ENCODE measurements at regions not wholly inside any gene's neighbourhood (a gene's known extent, or its start where the extent isn't known, plus 50 kb on each side); places are given as distances from the start of the nearest gene placed in this dataset.

DNA sequence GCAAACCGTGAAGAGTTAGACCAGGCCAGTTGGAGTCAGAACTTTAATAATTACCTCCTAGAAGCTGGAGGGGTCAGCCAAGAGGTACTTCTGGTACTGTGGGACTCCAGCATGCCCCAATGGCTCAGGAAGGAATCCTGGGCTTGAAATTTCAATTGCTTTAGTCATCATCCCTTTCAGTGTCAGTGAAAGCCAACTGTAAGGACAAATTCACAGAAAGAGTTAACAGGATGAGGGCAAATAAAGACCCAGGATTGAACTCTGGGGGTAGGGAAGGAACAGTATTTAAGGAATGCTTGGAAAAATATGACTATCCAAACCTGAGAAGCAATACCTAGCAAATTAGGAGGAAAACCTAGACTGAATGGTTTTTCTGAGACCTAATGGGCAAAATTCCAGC, 735.1 kb upstream of the MARCKS start:
- DNase-seq, result no peak
- intact Hi-C loops (cut with DNase I), result no loop called here

DNA sequence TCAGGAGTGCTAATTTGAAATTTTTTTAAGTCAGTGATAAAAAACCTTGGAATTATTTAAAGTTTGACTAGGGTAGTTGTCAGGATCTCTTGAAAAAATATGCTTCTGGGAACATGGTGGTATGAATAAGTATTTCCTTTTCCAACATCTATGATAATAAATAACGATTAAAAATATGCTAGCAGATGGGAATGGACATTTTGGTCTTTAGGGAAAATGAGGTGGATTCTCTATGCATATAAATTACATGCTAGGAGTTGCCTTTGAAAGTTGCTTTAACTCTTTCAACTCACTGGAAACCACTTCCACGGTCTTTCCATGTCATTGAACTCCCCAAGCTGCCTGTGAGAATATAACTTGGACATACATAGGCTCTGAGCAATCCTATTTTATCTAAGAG, 731.5 kb upstream of the MARCKS start:
- DNase-seq, result no peak
- intact Hi-C loops (cut with DNase I), result no loop called here

DNA sequence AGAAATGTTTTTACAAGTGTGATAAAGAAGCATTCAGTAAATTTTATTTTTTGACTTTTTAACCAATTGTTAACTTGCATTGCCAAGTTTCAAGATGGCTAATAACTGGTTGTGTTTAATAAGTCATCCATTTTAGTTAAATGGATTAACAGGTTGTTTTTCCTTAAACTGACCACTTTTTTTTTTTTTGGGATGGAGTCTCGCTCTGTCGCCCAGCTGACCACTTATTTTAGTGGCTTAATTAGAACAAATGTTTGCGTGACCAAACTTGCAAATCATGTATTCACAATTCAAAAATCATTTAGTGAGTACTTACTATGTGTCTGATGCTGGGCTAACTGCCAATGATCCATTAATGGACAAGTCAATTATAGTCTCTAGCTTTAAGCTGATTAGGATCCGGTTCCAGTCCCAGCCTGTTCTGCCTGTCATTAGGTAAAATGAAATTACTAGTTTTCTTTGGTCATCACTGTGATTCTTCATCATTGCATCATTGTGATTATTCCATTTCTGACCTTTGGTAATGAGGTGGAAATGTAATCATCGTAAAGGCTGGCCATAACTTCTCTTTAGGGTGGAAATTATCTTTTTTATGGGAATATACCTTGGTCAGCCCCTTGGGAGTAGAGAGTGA, 729.2 kb upstream of the MARCKS start:
- no peak for DNase-seq
- intact Hi-C loops (cut with DNase I), result no loop called here

DNA sequence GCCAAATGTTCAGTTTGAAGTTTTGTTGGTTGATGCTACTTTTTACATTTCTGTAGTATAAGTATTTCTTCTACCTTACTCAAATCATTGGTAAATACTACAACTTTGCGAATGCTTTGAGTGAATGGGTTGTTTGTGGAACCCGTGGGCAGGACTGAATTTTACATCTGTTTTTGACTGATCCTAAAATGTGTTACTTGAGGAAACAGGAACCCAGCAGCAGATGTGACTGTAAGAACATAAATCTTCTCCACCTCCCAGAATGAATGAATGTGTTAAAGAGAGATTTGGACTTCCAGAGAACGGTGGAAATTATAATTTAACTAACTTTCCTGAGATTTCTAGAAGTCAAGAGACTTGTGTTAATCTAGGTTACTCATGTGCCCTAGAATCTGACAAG, 728.5 kb upstream of the MARCKS start:
- intact Hi-C loops (cut with DNase I), result no loop called here
- no peak for DNase-seq

DNA sequence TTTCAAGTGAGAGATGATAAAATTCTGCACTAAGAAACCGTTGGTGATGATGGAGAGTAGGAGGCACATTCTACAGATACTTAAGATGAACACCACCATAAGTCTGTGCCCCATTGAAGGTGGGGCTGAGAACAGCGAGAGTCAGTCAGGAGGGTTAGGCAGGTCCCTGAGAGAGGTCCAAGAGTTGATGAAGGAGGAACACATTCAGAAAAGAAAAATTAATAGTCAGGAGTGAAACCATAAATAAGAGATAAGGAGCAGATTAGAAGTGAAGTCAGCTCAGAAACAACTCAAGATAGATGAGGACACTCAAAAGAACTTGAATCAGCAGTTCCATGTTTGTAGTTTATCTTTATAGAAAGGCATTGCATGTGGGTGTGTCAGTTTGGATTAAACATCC, 727.2 kb upstream of the MARCKS start:
- intact Hi-C loops (cut with DNase I), result no loop called here
- no peak for DNase-seq

DNA sequence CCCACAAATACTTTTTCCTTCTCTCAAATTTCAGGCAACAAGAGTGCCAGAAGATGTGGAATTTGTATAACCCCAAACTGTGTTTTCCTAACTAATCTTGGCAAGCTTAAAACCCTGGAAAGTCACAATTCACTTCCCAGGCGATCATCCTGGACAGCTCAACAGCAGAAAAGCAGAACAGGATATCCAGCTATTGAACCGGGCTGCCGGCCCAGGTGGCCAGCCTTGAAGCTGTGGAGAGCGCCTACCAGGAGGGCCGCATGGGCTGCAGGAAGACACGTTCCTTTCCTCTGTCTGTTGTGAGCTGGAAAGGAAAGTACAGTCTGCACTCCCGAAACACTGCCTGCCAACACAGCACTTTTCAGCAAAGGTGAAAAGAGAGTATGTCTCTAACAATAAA, 719.7 kb upstream of the MARCKS start:
- DNase-seq, result peak in 8 of 42 donors; percentile 1 to 43 (median 10)
- intact Hi-C loops (cut with DNase I), result no loop called here

DNA sequence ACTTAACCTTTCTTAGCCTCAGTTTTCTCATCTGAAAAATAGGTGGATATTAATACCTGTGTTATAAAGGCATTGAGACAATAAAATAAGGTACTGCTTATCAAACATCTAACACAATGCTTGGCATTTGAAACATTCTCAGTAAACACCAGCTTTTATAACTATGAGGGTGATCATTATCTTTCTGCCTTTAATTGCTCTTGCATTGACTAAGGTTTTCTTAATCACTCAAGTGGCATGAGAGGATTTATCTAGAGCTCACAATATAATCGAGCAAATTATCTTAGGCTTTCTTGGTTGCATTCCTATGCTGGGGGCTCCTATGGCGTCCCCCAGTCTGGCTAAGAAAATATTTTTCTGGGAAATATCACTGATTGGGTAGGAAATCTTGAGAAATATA, 716.4 kb upstream of the MARCKS start:
- DNase-seq, result no peak
- intact Hi-C loops (cut with DNase I), result no loop called here

DNA sequence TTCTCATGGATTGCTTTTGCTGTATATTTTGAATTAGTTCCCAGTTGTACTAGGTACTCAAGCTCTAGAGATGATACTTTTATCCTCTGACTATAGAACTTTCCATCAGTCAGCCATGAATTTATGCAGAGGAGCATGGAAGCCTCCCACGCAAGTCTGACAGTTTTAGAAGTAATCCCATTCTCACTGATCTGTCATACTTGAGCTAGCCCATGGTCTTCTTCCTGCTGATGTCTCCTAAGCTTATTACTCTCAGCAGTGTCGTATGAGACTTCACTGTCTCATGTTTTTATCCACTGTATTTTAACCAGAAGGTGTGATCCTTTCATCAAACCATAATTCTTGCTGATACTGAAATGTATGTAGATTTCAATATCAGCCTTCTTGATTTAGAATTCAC, 715.2 kb upstream of the MARCKS start:
- no peak for DNase-seq

DNA sequence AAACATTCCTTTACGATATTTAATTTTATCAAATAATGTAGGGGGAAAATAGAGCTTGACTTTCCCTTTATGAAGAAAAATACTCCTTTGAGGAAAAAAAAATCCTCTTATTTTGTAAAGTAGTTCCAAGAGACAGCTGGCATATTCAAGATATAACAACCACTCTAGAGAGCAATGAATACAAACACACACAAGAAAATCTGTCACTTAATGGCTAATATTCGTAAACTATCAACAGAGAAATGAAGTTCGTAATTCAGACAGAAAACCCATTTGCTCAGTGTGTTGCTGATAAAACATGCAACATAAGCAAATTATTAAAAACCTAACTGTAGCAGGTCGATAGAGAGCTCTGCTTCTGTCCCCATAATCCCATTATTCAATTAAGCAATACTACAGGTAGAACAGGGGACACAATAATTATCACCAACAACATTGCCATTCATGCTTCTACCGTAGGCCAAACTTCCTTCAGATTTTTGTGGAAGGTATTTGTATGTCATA, 714.4 kb upstream of the MARCKS start:
- intact Hi-C loops (cut with DNase I), result no loop called here
- DNase-seq, result no peak

More for the DNA sequence above, 715.2 kb upstream of the MARCKS start:
- intact Hi-C loops (cut with DNase I), result no loop called here

DNA sequence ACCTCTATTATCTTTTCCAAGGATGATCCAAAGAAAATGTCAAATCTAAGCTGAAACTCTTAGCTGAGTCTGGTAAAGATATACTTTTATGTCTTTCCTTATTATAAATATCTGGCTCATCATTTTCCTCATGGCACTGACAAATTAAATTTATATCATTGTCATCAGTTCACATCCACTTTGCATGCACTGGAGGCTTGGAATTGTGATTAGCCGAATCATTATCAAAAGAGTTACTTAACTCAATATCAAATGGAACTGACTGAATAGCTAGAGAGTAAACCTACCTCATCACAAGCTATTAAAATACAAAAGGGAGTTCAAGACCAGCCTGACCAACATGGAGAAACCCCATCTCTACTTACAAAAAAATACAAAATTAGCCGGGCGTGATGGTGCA, 713.9 kb upstream of the MARCKS start:
- intact Hi-C loops (cut with DNase I), result no loop called here
- no peak for DNase-seq

DNA sequence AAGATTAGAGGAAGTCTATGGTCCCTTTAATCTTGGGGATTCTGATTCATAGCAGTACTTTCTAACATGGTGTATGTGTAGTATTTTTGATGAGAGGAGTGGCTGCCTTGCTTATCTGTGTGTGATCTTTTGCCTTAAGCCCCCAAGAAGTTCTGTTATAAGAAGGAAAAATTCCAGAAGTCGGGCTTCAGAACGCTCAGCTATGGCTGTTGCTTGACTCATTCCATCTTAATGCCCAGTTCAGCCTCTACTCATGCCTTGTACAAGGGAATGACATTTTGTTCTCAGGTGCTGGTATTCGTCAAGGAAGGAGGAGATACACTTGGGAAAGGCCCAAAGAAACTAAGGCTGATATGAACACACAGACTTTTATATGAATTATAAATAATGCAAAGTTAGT, 713.0 kb upstream of the MARCKS start:
- DNase-seq, result no peak

DNA sequence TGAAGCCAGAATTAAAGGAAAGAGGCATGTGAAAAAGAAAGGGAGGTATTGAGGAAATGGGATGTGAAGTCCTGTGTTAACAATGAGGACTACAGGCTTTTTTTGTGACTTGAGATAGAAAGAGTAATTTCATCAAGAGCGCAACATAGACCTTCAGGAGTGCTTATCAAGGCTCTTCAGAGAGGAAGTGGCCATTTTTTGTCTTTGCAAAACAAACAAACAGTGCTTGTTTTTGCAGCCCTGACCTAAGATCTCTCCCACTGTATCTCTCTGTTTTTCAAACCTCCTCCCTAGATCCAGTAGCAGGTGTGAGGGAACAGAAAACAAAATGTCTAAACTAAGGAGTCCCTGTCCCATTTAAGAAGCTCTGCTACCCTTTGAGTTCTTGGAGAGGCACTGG, 710.3 kb upstream of the MARCKS start:
- intact Hi-C loops (cut with DNase I), result no loop called here

More for the DNA sequence above, 713.0 kb upstream of the MARCKS start:
- intact Hi-C loops (cut with DNase I), result no loop called here

DNA sequence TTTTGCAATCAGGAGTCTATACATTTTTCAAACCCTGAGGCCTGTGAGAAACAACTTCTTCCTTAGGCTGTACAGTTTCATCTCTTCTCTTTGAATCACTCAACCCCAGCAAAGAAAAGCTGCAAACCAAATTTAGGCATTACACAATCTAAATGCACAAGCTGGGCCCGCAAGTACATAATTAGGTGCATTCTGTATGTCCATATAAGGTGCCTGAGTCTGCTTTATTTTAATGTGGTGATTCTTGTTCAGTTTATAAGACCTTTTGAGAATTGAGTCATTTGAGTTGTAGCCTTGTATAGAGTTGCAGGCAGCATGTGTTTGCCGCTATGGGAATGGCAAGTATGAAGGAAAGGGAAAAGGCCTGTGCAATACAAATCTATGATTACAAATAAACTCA, 709.6 kb upstream of the MARCKS start:
- intact Hi-C loops (cut with DNase I), result no loop called here
- DNase-seq, result no peak

More for the DNA sequence above, 710.3 kb upstream of the MARCKS start:
- no peak for DNase-seq

DNA sequence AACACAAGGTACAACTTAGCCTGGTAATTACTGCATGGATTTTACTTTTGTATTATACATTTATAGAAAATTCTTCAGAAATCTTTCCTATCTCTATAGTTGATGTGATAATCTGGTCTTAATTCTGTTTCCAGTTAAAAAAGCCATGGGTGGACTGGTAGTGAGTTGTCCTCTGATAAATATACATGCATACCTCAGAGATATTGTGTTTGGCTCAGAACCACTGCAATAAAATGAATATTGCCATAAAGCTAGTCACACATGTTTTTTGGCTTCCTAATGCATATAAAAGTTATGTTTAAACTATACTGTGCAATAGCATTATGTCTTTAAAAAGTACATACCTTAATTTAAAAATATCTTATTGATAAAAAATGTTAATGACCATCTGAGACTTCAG, 708.6 kb upstream of the MARCKS start:
- intact Hi-C loops (cut with DNase I), result no loop called here
- no peak for DNase-seq

DNA sequence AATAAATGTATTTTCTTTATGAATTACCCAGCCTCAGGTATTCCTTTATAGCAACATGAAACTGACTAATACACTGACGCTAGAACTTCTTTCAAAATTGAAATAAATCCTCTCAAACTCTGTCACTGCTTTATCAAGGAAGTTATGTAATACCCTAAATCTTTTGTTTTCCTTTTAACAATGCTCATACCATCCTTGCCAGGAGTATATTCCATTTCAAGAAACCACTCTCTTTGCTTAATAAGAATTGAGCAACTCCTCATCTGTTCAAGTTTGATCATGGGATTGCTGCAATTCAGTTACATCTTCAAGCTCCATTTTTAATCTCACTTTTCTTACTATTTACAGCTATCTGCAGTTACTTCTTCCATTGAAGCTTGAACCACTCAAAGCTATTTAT, 707.6 kb upstream of the MARCKS start:
- intact Hi-C loops (cut with DNase I), result no loop called here
- no peak for DNase-seq

DNA sequence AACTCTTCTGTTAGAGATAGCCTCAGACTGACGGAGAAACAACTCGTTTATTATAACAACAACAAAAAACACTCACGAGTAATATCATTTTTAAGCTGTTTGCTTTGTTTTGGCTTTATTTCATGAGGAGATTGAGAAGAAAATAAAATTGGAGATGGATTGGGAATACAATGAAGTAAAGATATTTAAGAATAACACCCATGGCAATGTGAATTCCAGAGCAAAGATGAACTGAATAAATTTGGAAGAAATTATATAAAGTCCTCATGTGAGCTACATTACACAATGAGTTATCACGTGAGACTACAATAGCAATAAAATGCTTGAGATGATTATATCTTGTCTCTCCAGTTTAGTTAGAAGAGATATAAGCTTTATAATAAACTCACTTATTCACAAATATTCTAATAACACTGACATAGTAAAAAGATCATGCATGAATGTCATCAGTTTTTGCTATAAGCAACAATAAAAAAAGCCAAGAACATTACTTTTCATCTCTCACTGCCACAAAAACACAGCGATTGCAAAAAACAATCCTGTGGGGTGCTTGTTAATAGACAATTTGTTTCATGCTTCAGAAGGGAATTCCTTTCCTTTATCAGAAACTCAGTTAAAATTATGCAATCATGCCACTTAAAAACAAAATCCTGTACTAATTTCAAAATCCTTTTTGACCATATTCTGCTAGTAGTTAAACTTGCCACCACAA, 696.7 kb upstream of the MARCKS start:
- intact Hi-C loops (cut with DNase I), result no loop called here
- no peak for DNase-seq

DNA sequence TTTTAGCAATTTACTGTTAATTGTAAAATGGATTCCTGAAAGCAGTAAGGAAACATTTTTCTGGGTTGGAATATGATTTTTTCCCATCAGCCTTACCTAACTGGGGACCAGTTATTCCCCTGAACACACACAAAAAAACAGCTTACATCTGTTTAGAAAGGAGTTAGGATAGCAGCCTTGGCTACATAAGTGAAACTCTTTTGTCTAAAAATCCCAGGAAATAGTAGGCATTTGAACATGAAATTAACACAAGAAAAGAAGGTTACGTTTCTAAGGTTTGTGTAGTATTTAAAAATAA, 696.2 kb upstream of the MARCKS start:
- intact Hi-C loops (cut with DNase I), result no loop called here
- no peak for DNase-seq

DNA sequence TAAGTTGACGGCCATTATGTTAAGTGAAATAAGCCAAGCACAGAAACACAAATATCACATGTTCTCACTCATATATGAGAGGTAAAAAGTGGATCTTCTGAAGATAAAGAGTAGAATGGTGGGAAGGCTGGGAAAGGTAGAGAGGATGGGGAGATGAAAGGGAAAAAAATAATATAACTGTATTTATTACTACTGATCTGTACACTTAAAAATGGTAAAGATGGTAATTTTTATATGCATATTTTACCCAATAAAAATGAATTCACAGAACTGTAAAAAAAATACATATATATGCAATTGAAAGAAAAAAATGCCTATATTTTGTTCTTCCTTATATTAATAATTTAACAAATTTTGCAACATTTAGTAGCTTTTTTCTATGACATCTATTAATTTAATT, 694.4 kb upstream of the MARCKS start:
- intact Hi-C loops (cut with DNase I), result no loop called here
- no peak for DNase-seq

DNA sequence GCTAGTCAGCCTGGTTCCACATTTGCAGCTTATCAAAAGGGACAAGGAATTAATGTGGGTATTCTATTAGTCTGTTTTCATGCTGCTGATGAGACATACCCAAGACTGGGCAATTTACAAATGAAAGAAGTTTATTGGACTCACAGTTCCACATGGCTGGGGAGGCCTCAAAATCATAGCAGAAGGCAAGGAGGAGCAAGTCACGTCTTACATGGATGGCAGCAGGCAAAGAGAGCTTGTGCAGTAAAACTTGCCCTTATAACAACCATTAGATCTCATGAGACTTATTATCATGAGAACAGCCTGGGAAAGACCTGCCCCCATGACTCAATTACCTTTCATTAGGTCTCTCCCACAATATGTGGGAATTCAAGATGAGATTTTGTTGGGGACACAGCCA, 689.1 kb upstream of the MARCKS start:
- no peak for DNase-seq
- intact Hi-C loops (cut with DNase I), result no loop called here

DNA sequence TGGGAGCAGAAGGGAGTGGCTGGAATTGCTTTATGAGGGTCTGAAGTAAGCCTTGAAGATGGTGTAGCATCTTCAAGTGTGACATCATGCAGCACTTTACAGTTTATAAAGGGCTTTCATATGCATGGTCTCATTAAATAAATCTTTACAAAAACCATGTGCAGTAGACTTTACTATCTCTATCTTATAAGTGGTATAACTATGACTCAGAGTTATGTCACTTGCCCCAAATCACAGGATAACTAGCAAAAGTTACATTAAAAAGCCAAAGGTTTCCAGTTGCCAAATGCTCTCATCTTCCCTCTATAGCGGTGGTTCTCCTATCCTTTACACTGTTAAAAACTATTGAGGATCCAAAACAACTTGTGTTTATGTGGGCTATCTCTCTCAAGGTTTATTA, 687.7 kb upstream of the MARCKS start:
- intact Hi-C loops (cut with DNase I), result no loop called here
- no peak for DNase-seq

DNA sequence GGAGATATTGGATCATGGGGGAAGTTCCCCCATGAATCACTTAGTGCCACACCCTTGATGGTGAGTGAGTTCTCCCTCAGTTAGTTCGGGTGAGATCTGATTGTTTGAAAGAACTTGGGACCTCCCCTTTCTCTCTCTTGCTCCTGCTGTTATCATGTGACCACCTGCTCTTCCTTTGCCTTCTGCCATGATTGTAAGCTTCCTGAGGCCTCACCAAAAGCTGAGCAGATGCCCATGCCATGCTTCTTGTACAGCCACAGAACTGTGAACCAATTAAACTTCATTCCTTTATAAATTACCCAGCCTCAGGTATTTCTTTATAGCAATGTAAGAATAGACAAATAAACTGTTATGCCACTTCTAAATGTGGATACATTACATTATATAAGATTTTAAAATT, 686.7 kb upstream of the MARCKS start:
- no peak for DNase-seq
- intact Hi-C loops (cut with DNase I), result no loop called here
